ENCODE measurements at regions not wholly inside any gene's neighbourhood (a gene's known extent, or its start where the extent isn't known, plus 50 kb on each side); places are given as distances from the start of the nearest gene placed in this dataset.

GRCh38 chr5:120886351-120886860 is 422.3 kb downstream of the PRR16 start:
- no peaks in the 10 kb centered on the region for H3K4me1 ChIP-seq (ENCODE audit: control insufficient read depth, insufficient read depth, low read length)
- no peak overlapping the region for H3K4me3 ChIP-seq (ENCODE audit: low read depth, low read length)
- H3K9me3 ChIP-seq (ENCODE audit: control insufficient read depth, insufficient read depth, low read depth, low read length), result no peaks in the 10 kb centered on the region
- TF ChIP-seq ZNF555 (tag by site-specific recombination; conservative IDR thresholded peaks at IDR 0.05) (no peak), ZNF19 (tag by site-specific recombination; IDR thresholded peaks at IDR 0.05; ENCODE audit: low read depth) (no peak), ZNF513 (tag by site-specific recombination; IDR thresholded peaks at IDR 0.05) (no peak), ZNF354C (tag by site-specific recombination; IDR thresholded peaks at IDR 0.05; ENCODE audit: borderline replicate concordance, low read depth) (no peak), GLIS2 (tag by site-specific recombination; IDR thresholded peaks at IDR 0.05) (no peak), ZNF132 (tag by site-specific recombination; IDR thresholded peaks at IDR 0.05; ENCODE audit: borderline replicate concordance) (no peak), ZNF501 (tag by site-specific recombination; IDR thresholded peaks at IDR 0.05) (no peak)
- H3K36me3 ChIP-seq (ENCODE audit: control insufficient read depth in 2 of 2, insufficient read depth in 1 of 2, low read length in 2 of 2), result no peaks in the 10 kb centered on the region
- CTCF ChIA-PET, result no interaction called here
- no peak overlapping the region for H3K27ac ChIP-seq (ENCODE audit: extremely low read depth, low read depth, low read length)
- POLR2A ChIA-PET, result no interaction called here

- no peak for TF ChIP-seq ZNF416 (tag by site-specific recombination; IDR thresholded peaks at IDR 0.05)
- TF ChIP-seq ZNF169 (tag by site-specific recombination; IDR thresholded peaks at IDR 0.05), result no peak
- TF ChIP-seq ZFP41 (tag by site-specific recombination; IDR thresholded peaks at IDR 0.05; ENCODE audit: borderline replicate concordance), result no peak
- TF ChIP-seq ZNF19 (tag by site-specific recombination; IDR thresholded peaks at IDR 0.05; ENCODE audit: low read depth), result no peak
- no peak for TF ChIP-seq KLF9 (tag by site-specific recombination; IDR thresholded peaks at IDR 0.05; ENCODE audit: low read depth)
- TF ChIP-seq PBX3 (CRISPR knock-in tag; IDR thresholded peaks at IDR 0.05), result no peak
- TF ChIP-seq ZNF623 (tag by site-specific recombination; IDR thresholded peaks at IDR 0.05), result no peak
- Histone ChIP-seq H3K4me1 (ENCODE audit: control insufficient read depth, insufficient read depth, low read length) (no peaks in the 10 kb centered on the region), H3K36me3 (ENCODE audit: control insufficient read depth in 2 of 2, insufficient read depth in 1 of 2, low read length in 2 of 2) (no peaks in the 10 kb centered on the region), H3K9me3 (ENCODE audit: control insufficient read depth, insufficient read depth, low read depth, low read length) (no peaks in the 10 kb centered on the region), H3K4me3 (ENCODE audit: low read depth, low read length) (no peak overlapping the region), H3K27ac (ENCODE audit: extremely low read depth, low read depth, low read length) (no peak overlapping the region)
- ChIA-PET CTCF (interaction anchor here (0.5 kb wide), 1 partner anchor 46 kb away, joined by 4 read pairs; no protein-coding TSS in a partner anchor), POLR2A (no interaction called here)
Observed at GRCh38 chr5:120895660-120896059, 431.6 kb downstream of the PRR16 start.

- H3K4me1 ChIP-seq (ENCODE audit: control insufficient read depth, insufficient read depth, low read length), result no peaks in the 10 kb centered on the region
- POLR2A ChIA-PET, result no interaction called here
- no peak overlapping the region for H3K4me3 ChIP-seq (ENCODE audit: low read depth, low read length)
- no peaks in the 10 kb centered on the region for H3K36me3 ChIP-seq (ENCODE audit: control insufficient read depth in 2 of 2, insufficient read depth in 1 of 2, low read length in 2 of 2)
- no peaks in the 10 kb centered on the region for H3K9me3 ChIP-seq (ENCODE audit: control insufficient read depth, insufficient read depth, low read depth, low read length)
- H3K27ac ChIP-seq (ENCODE audit: extremely low read depth, low read depth, low read length), result no peak overlapping the region
- CTCF ChIA-PET, result no interaction called here
- TF ChIP-seq ZNF658 (tag by site-specific recombination; IDR thresholded peaks at IDR 0.05) (no peak), ZNF561 (tag by site-specific recombination; IDR thresholded peaks at IDR 0.05; ENCODE audit: borderline replicate concordance) (no peak), ZNF623 (tag by site-specific recombination; IDR thresholded peaks at IDR 0.05) (no peak), ZNF830 (tag by site-specific recombination; IDR thresholded peaks at IDR 0.05; ENCODE audit: low read depth) (no peak), SALL2 (tag by site-specific recombination; IDR thresholded peaks at IDR 0.05; ENCODE audit: borderline replicate concordance) (no peak), ZNF354C (tag by site-specific recombination; IDR thresholded peaks at IDR 0.05; ENCODE audit: borderline replicate concordance, low read depth) (no peak), ZSCAN23 (tag by site-specific recombination; IDR thresholded peaks at IDR 0.05) (no peak), KLF7 (tag by site-specific recombination; IDR thresholded peaks at IDR 0.05; ENCODE audit: borderline replicate concordance) (no peak), MEIS1 (CRISPR knock-in tag; IDR thresholded peaks at IDR 0.05; ENCODE audit: borderline replicate concordance) (no peak), ZBTB17 (tag by site-specific recombination; IDR thresholded peaks at IDR 0.05) (no peak), KLF16 (tag by site-specific recombination; IDR thresholded peaks at IDR 0.05) (no peak), ZNF518A (tag by site-specific recombination; conservative IDR thresholded peaks at IDR 0.05; ENCODE audit: low read depth) (no peak), GLIS1 (tag by site-specific recombination; IDR thresholded peaks at IDR 0.05) (no peak), IKZF3 (tag by site-specific recombination; IDR thresholded peaks at IDR 0.05) (no peak), ZSCAN16 (tag by site-specific recombination; IDR thresholded peaks at IDR 0.05) (no peak)
Observed at GRCh38 chr5:120901199-120901598, 437.1 kb downstream of the PRR16 start.
